T-helper 2 cell treated with Interferon-gamma antibody and Interleukin-4, amounts not matched to agents 100 ng/mL and 5 ng/mL, for 36 hours (primary cell): ENCODE measurements at regions not wholly inside any gene's neighbourhood (a gene's known extent, or its start where the extent isn't known, plus 50 kb on each side); places are given as distances from the start of the nearest gene placed in this dataset.
"Not testable (repeated sequence)": the region's sequence is repeated elsewhere in the genome, so short reads cannot be mapped to it uniquely, and the experiment has no call there.

Source experiments
- intact Hi-C: fragments of 100-400 bp; cut with micrococcal nuclease; formaldehyde crosslinking; loops from one replicate; pipeline ENCODE4 v1.15.1; 2023

DNA sequence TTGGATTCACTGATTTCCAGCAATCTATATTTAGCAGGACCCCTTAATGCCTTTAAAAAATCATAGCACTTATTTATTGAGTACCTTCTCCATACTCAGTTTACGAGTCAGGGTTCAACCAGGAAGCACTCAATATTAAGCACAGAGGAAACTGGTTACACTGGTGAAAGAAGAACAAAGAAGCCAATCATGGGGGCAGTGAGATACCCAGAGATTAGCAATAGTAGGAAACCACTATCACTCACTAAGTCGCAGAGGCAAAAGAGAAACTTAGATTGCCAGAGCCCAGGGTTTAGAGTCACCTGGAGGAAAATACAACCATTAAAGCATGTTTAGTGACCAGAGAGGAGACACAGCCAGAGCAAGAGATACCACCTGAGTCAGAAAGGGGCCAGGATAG is 670.5 kb upstream of the USP24 start:
- intact Hi-C loops = no loop called here

DNA sequence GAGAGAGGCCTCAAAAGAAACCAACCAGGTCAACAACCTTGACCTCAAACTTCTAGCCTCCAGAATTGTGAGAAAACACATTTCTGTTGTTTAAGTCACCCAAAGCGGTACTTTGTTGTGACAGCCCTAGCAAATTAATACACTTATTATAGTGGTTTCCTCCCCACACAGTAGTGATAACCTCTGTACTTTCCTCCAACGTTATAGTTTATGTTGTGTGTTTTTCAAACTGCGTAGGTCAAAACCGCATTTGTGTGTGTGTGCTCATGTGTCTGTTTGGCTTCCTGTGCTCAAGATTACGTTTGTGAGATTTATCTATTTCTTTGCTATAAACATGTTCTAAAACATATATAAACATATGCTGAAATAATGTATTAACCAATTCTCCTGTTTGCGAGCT is 667.8 kb upstream of the USP24 start:
- intact Hi-C loops = no loop called here

GRCh38 chr1:55879346-55879745 is 664.2 kb upstream of the USP24 start:
- intact Hi-C loops = no loop called here

DNA sequence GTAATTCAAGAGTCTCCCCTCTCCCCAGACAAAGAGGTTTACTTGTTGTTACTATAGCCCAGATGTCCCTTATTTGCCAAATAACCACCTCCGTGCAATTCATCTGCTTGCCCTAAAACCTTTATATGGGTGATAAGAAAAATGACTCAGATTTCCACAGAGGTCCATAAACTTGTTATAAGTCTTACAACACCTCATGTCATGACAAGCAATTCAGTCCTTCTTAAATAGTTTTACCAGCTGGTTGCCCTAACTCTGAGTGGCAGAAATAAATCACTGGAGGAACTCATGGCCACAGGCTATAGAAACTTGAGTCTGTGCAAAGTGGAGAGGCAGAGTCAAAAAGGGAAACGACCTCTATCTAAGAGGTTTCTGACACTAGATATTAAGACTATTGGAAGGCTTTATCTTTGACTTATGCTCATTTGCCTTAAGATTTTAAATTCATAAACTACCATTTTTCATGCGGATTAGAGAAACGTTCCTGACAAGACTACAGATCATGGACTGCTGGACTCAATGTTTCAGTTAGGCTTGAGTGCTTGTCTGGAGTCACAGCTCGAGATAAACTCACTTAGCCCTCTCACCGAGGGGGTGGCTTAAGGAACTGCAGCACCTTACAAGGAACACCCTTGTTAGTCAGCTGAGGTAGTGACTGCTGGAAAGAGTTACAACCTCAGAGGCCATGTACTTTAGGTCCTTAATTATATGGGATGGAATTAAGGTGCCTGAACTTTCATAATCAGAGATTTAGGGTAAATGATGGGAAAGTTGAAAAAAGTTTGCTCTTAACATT is 662.5 kb upstream of the USP24 start:
- intact Hi-C loops = no loop called here

DNA sequence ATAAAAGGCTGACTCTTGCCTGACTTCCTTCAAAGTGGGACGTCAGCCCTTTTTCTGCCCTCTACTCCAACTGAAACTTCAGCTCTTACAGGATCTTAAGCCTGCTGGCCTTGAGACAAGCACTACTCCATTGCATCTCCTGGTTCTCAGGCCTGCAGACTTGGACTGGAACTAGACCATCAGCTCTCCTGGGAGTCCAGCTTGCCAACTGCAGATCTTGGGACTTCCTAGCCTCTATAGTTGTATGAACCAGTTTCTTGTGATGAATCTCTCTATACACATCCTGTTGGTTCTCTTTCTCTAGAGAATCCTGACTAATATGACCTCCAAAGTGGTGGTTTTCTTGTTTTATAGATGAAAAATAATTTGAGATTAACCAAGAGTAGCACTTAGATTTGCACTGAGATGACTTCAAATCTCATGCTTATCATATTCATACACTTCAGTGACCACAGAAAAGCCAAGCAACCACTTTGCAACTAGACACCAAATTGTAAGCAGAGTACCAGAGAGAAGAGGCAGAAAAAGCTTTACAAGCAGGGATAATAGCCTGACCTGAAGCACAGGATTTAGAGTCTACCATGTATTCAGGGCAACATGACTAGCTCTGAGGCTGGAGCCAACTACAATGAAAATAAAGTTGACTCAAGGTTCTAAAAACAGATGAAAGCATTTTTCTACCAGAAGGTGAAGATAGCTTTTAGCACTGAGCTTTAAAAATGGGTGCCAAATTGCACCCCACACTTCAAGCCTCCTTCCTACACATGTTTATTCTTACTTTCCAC is 661.3 kb upstream of the USP24 start:
- intact Hi-C loops = no loop called here

DNA sequence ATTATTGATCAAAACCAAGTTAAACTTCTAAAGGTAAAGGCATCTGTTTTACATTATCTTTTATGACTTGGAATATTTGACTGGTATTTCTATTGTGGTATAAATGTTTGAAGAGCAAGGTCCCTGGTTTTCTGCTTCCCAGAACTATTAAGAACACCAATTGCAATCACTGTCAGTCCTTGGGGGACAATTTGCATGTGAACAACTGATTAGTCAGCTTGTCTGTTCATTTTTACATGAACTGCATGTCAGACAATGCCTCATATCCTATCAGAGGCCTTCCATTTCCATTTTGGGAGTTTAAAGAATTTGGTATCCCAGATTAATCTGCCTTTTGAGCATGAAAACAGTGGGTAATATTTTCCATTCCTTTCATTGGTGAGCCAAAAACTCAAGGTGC is 654.9 kb upstream of the USP24 start:
- intact Hi-C loops = no loop called here

DNA sequence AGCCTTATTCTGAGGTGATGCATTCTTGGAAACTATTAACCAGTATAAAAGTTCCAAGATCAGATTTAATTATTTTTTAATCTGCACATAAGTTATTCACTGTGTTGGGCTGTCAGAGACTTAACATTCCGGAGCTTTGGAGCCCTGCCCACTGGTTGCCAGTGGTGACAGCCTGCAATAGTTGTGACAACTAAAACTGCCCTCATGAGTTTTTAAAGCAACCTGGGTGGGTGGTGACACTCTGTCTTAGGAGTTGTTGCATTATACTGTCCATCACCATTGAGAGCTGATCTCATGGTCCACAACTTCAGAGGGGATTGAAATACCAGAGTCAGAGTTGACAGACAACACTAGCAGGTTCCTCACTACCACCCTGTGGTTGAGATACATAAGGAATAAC is 653.9 kb upstream of the USP24 start:
- intact Hi-C loops = no loop called here

- intact Hi-C loops = no loop called here
These were observed 652.9 kb upstream of the USP24 start for GRCh38 chr1:55868026-55868425.

DNA sequence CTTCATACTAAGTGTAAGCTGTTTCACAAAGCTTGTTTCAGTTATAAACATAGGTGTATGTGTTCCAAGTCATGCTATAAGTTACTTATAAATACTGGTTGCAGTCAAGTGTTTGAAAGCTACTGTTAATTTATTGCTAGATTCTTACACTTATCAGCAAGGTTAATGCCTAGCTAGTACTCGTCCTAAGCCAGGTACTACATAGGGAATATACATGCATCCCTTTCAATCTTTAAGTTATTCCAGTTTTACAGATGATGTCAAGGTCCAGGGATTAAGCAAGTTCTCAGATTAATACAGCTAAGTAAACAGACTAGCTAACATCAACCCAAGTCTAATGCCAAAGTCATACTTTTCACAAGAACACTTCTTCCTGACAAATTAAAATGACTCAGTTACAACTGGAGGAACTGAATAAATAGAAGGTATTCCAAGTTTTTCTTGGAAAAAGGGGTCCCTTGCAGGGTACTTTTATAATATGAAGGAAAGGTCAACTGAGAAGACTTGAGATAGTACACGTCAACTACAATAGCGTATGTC is 652.2 kb upstream of the USP24 start:
- intact Hi-C loops = no loop called here

DNA sequence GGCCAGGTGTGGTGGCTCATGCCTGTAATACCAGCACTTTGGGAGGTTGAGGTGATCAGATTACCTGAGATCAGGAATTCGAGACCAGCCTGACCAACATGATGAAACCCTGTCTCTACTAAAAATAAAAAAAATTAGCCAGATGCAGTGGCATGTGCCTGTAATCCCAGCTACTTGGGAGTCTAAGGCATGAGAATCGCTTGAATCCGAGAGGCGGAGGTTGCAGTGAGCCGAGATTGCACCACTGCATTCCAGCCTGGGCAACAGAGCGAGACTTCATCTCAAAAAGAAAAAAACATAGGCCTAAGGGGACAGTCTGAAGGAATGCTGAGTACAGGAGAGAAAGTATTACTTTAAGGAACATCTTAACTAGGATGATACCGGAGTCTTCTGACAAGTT is 650.6 kb upstream of the USP24 start:
- intact Hi-C loops = not testable (repeated sequence)

DNA sequence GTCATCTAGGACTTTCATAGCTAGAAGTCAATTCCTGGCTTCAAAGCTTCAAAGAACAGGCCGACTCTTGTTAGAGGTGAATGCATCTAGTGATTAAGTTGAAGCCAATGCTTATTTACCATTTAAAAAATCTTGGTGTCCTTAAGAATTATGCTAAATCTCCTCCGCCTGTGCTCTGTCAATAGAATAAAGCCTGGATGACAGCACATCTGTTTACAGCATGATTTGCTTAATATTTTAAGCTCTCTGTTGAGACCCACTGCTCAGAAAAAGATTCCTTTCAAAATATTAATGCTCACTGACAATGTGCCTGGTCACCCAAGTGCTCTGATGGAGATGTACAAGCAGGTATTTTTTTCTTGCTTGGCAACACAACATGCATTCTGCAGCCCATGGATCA is 649.1 kb upstream of the USP24 start:
- intact Hi-C loops = no loop called here

- intact Hi-C loops = no loop called here
These were observed 646.6 kb upstream of the USP24 start for GRCh38 chr1:55861676-55862340.

- intact Hi-C loops = no loop called here
These were observed 645.8 kb upstream of the USP24 start for GRCh38 chr1:55860798-55861519.

GRCh38 chr1:55860326-55860725 is 645.2 kb upstream of the USP24 start:
- intact Hi-C loops = no loop called here

GRCh38 chr1:55854911-55855310 is 639.7 kb upstream of the USP24 start:
- intact Hi-C loops = no loop called here

DNA sequence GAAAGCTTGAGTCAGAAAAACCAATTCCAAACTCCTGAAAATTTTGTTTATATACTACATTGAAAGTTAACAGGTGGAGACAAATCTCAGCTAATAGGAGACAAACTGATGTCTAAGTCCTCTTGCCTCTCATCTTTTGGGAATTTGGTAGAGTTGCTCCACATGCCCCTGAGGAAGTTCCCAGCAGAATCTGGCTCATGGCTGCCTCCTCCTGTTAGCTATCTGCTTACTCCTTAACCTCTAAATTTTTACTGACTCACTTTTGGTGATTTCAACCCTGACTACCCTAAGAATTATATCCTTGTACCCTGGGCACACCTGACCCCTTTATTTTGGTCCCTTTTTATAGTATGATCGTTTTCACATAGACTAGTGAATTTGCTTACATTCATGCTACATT is 633.7 kb upstream of the USP24 start:
- intact Hi-C loops = no loop called here

DNA sequence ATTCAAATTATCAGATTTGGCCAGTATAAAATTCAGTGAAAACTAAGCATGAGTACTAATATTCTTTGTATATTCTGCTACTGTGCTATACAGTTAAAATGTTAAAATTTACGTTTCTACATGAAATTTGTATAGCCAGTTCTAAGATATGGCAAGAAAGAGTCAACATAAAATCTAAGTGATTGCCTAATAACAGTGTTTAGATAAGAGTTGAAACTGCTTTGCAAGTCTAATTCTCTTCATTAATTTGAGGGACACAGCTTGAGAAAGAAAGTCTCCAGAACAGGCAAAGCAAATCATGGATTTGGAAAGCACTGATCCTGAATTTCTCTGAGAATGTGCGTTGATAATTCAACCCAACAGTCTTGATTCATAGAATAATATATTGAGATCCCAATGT is 630.9 kb upstream of the USP24 start:
- intact Hi-C loops = no loop called here

GRCh38 chr1:55844322-55844721 is 629.2 kb upstream of the USP24 start:
- intact Hi-C loops = no loop called here

DNA sequence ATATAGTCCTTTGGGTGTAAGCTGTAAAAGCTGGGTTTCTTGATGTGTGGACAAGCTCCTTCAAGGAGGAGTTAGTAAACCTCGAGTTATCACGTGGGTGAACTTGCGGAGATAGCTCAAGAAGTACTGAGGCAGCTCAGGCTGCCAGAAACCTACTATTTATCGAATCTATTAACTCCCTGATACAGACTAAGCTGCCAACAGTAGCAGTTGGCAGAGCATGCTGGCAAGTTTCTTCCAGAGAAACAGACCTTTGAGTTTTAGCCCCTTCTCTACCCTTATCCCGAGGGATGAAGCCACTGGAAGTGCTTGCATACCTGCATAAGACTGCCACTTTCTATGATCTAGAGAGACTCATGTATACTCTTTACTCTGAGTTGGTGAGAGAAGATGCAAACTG is 624.5 kb upstream of the USP24 start:
- intact Hi-C loops = no loop called here

- intact Hi-C loops = no loop called here
These were observed 624.1 kb upstream of the USP24 start for GRCh38 chr1:55839221-55839620.

- intact Hi-C loops = no loop called here
These were observed 620.9 kb upstream of the USP24 start for GRCh38 chr1:55836086-55836485.
